Loucy (cell line): ENCODE measurements at regions not wholly inside any gene's neighbourhood (a gene's known extent, or its start where the extent isn't known, plus 50 kb on each side); places are given as distances from the start of the nearest gene placed in this dataset.
"Not testable (repeated sequence)": the region's sequence is repeated elsewhere in the genome, so short reads cannot be mapped to it uniquely, and the experiment has no call there.

ENCODE experiments used
- CTCF ChIP-seq: fragments of 200-600 bp; sonication (generic); conservative IDR thresholded peaks from 2 replicates; pipeline ENCODE4 v1.5.1; 2014; ENCODE audit warnings: mild to moderate bottlenecking, antibody characterized with exemption, low read length
- EZH2phosphoT487 ChIP-seq: fragments of 200-600 bp; IDR thresholded peaks from 2 replicates; pipeline ENCODE4 v1.6.1; 2018; ENCODE audit warnings: antibody characterized with exemption, mild to moderate bottlenecking, moderate library complexity, borderline replicate concordance

GRCh38 chr6:57841551-57841950 lies 524.1 kb downstream of the PRIM2 start:
- TF ChIP-seq CTCF, EZH2phosphoT487: not testable (repeated sequence)
